ENCODE measurements at regions not wholly inside any gene's neighbourhood (a gene's known extent, or its start where the extent isn't known, plus 50 kb on each side); places are given as distances from the start of the nearest gene placed in this dataset.

- TF ChIP-seq POLR2A (IDR thresholded peaks at IDR 0.05) (no peak), CTCF (IDR thresholded peaks at IDR 0.05 in 4 of 5, conservative IDR thresholded peaks at IDR 0.05 in 1 of 5) (no peak)
Measured at GRCh38 chr2:167438206-167438605, 549.9 kb downstream of the XIRP2 start.

Measured in gastrocnemius medialis (tissue), 4 donors.